ENCODE measurements at regions not wholly inside any gene's neighbourhood (a gene's known extent, or its start where the extent isn't known, plus 50 kb on each side); places are given as distances from the start of the nearest gene placed in this dataset.
"Not testable (repeated sequence)": the region's sequence is repeated elsewhere in the genome, so short reads cannot be mapped to it uniquely, and the experiment has no call there.

- POLR2A ChIA-PET; DNase-seq; CTCF ChIA-PET; H3K27me3 Mint-ChIP-seq; intact Hi-C loops (cut with micrococcal nuclease); H3K27ac ChIP-seq (ENCODE audit: low read depth, low read length); H3K4me1 ChIP-seq (ENCODE audit: control insufficient read depth in 2 of 2, insufficient read depth in 2 of 2, low read length in 2 of 2); H3K9me3 Mint-ChIP-seq; H3K9me3 ChIP-seq (ENCODE audit: control insufficient read depth in 2 of 3, low read length in 3 of 3); H3K27me3 ChIP-seq (ENCODE audit: control insufficient read depth in 2 of 2, insufficient read depth in 2 of 2, low read length in 2 of 2); H3K4me3 ChIP-seq (ENCODE audit: low read length); H3K36me3 ChIP-seq (ENCODE audit: control insufficient read depth in 2 of 3, insufficient read depth in 3 of 3, low read length in 3 of 3): not testable (repeated sequence)
- Mint-ChIP-seq H3K36me3 (peaks cover 0 to 11% (median 0%) of the 10 kb centered on the region in 5 donors), H3K4me1 (peaks cover 0 to 22% (median 0%) of the 10 kb centered on the region in 7 donors), H3K4me3 (peak overlapping the region in 3 of 10 donors; percentile 19 to 65 (median 51)), H3K27ac (peak overlapping the region in 1 of 9 donors; percentile 65)
- peak; percentile 67 for ATAC-seq
Observed at GRCh38 chr2:111494288-111494980, 373.7 kb downstream of the BCL2L11 start.

- H3K36me3 ChIP-seq (ENCODE audit: control insufficient read depth in 2 of 3, insufficient read depth in 3 of 3, low read length in 3 of 3); H3K27ac ChIP-seq (ENCODE audit: low read depth, low read length); H3K27me3 Mint-ChIP-seq; CTCF ChIA-PET; H3K9me3 ChIP-seq (ENCODE audit: control insufficient read depth in 2 of 3, low read length in 3 of 3); H3K27me3 ChIP-seq (ENCODE audit: control insufficient read depth in 2 of 2, insufficient read depth in 2 of 2, low read length in 2 of 2); H3K4me1 ChIP-seq (ENCODE audit: control insufficient read depth in 2 of 2, insufficient read depth in 2 of 2, low read length in 2 of 2); H3K9me3 Mint-ChIP-seq; H3K4me3 ChIP-seq (ENCODE audit: low read length); DNase-seq; POLR2A ChIA-PET; intact Hi-C loops (cut with micrococcal nuclease): not testable (repeated sequence)
- H3K4me1 Mint-ChIP-seq: peaks cover 0 to 22% (median 0%) of the 10 kb centered on the region in 7 donors
- peak overlapping the region in 1 of 9 donors; percentile 65 for H3K27ac Mint-ChIP-seq
- H3K36me3 Mint-ChIP-seq: peaks cover 0 to 11% (median 0%) of the 10 kb centered on the region in 5 donors
- H3K4me3 Mint-ChIP-seq: peak overlapping the region in 3 of 10 donors; percentile 19 to 65 (median 51)
- ATAC-seq: peak; percentile 72
Observed at GRCh38 chr2:111494981-111495315, 374.2 kb downstream of the BCL2L11 start.

- H3K36me3 ChIP-seq (ENCODE audit: control insufficient read depth in 2 of 3, insufficient read depth in 3 of 3, low read length in 3 of 3); H3K27ac ChIP-seq (ENCODE audit: low read depth, low read length); H3K27ac Mint-ChIP-seq; H3K4me3 ChIP-seq (ENCODE audit: low read length); POLR2A ChIA-PET; H3K4me1 ChIP-seq (ENCODE audit: control insufficient read depth in 2 of 2, insufficient read depth in 2 of 2, low read length in 2 of 2); H3K27me3 ChIP-seq (ENCODE audit: control insufficient read depth in 2 of 2, insufficient read depth in 2 of 2, low read length in 2 of 2); H3K4me3 Mint-ChIP-seq; ATAC-seq; H3K9me3 ChIP-seq (ENCODE audit: control insufficient read depth in 2 of 3, low read length in 3 of 3); DNase-seq; CTCF ChIA-PET; H3K27me3 Mint-ChIP-seq; intact Hi-C loops (cut with micrococcal nuclease); H3K9me3 Mint-ChIP-seq: not testable (repeated sequence)
- peaks cover 0 to 11% (median 0%) of the 10 kb centered on the region in 5 donors for H3K36me3 Mint-ChIP-seq
- H3K4me1 Mint-ChIP-seq: peaks cover 0 to 22% (median 0%) of the 10 kb centered on the region in 7 donors
Observed at GRCh38 chr2:111495636-111496035, 374.9 kb downstream of the BCL2L11 start.

GRCh38 chr2:111496176-111496575 lies 375.5 kb downstream of the BCL2L11 start:
- H3K36me3 Mint-ChIP-seq; H3K36me3 ChIP-seq (ENCODE audit: control insufficient read depth in 2 of 3, insufficient read depth in 3 of 3, low read length in 3 of 3); H3K27me3 Mint-ChIP-seq; H3K4me3 ChIP-seq (ENCODE audit: low read length); H3K4me1 ChIP-seq (ENCODE audit: control insufficient read depth in 2 of 2, insufficient read depth in 2 of 2, low read length in 2 of 2); H3K27ac ChIP-seq (ENCODE audit: low read depth, low read length); CTCF ChIA-PET; H3K9me3 ChIP-seq (ENCODE audit: control insufficient read depth in 2 of 3, low read length in 3 of 3); ATAC-seq; H3K9me3 Mint-ChIP-seq; H3K27ac Mint-ChIP-seq; POLR2A ChIA-PET; H3K27me3 ChIP-seq (ENCODE audit: control insufficient read depth in 2 of 2, insufficient read depth in 2 of 2, low read length in 2 of 2); intact Hi-C loops (cut with micrococcal nuclease); DNase-seq: not testable (repeated sequence)
- peak overlapping the region in 1 of 10 donors; percentile 35 for H3K4me3 Mint-ChIP-seq
- H3K4me1 Mint-ChIP-seq: peaks cover 0 to 19% (median 0%) of the 10 kb centered on the region in 7 donors

GRCh38 chr2:111496860-111497259 lies 376.1 kb downstream of the BCL2L11 start:
- peaks cover 0 to 14% (median 0%) of the 10 kb centered on the region in 7 donors for H3K4me1 Mint-ChIP-seq
- DNase-seq; H3K27me3 ChIP-seq (ENCODE audit: control insufficient read depth in 2 of 2, insufficient read depth in 2 of 2, low read length in 2 of 2); H3K4me1 ChIP-seq (ENCODE audit: control insufficient read depth in 2 of 2, insufficient read depth in 2 of 2, low read length in 2 of 2); CTCF ChIA-PET; H3K4me3 Mint-ChIP-seq; H3K27ac ChIP-seq (ENCODE audit: low read depth, low read length); ATAC-seq; intact Hi-C loops (cut with micrococcal nuclease); H3K27me3 Mint-ChIP-seq; H3K9me3 ChIP-seq (ENCODE audit: control insufficient read depth in 2 of 3, low read length in 3 of 3); H3K27ac Mint-ChIP-seq; H3K4me3 ChIP-seq (ENCODE audit: low read length); H3K9me3 Mint-ChIP-seq; H3K36me3 Mint-ChIP-seq; POLR2A ChIA-PET; H3K36me3 ChIP-seq (ENCODE audit: control insufficient read depth in 2 of 3, insufficient read depth in 3 of 3, low read length in 3 of 3): not testable (repeated sequence)

- CTCF ChIA-PET; H3K9me3 ChIP-seq (ENCODE audit: control insufficient read depth in 2 of 3, low read length in 3 of 3); H3K27me3 Mint-ChIP-seq; H3K9me3 Mint-ChIP-seq; POLR2A ChIA-PET; ATAC-seq; H3K27ac ChIP-seq (ENCODE audit: low read depth, low read length); intact Hi-C loops (cut with micrococcal nuclease); DNase-seq; H3K27me3 ChIP-seq (ENCODE audit: control insufficient read depth in 2 of 2, insufficient read depth in 2 of 2, low read length in 2 of 2); H3K4me1 ChIP-seq (ENCODE audit: control insufficient read depth in 2 of 2, insufficient read depth in 2 of 2, low read length in 2 of 2); H3K27ac Mint-ChIP-seq; H3K36me3 Mint-ChIP-seq; H3K4me3 Mint-ChIP-seq; H3K36me3 ChIP-seq (ENCODE audit: control insufficient read depth in 2 of 3, insufficient read depth in 3 of 3, low read length in 3 of 3); H3K4me3 ChIP-seq (ENCODE audit: low read length): not testable (repeated sequence)
- H3K4me1 Mint-ChIP-seq: peaks cover 0 to 11% (median 0%) of the 10 kb centered on the region in 7 donors
Observed at GRCh38 chr2:111497270-111497669, 376.6 kb downstream of the BCL2L11 start.

- peaks cover 0 to 15% (median 0%) of the 10 kb centered on the region in 7 donors for H3K4me1 Mint-ChIP-seq
- H3K4me1 ChIP-seq (ENCODE audit: control insufficient read depth in 2 of 2, insufficient read depth in 2 of 2, low read length in 2 of 2); H3K27ac Mint-ChIP-seq; ATAC-seq; H3K27ac ChIP-seq (ENCODE audit: low read depth, low read length); intact Hi-C loops (cut with micrococcal nuclease); H3K9me3 Mint-ChIP-seq; H3K27me3 ChIP-seq (ENCODE audit: control insufficient read depth in 2 of 2, insufficient read depth in 2 of 2, low read length in 2 of 2); POLR2A ChIA-PET; DNase-seq; H3K36me3 Mint-ChIP-seq; H3K4me3 Mint-ChIP-seq; H3K9me3 ChIP-seq (ENCODE audit: control insufficient read depth in 2 of 3, low read length in 3 of 3); CTCF ChIA-PET; H3K4me3 ChIP-seq (ENCODE audit: low read length); H3K27me3 Mint-ChIP-seq; H3K36me3 ChIP-seq (ENCODE audit: control insufficient read depth in 2 of 3, insufficient read depth in 3 of 3, low read length in 3 of 3): not testable (repeated sequence)
Observed at GRCh38 chr2:111500536-111501062, 379.9 kb downstream of the BCL2L11 start.
